Bronchial epithelial cell (primary cell): ENCODE measurements at regions not wholly inside any gene's neighbourhood (a gene's known extent, or its start where the extent isn't known, plus 50 kb on each side); places are given as distances from the start of the nearest gene placed in this dataset.

ENCODE experiments used
- DNase-seq: peaks from one replicate; pipeline ENCODE4 v3.0.0-alpha.2; 2010; ENCODE audit warnings: low read depth
- FAIRE-seq: peaks from 2 replicates; lab custom pipeline; 2011; peaks lifted over from hg19 to GRCh38; lab: Jason Lieb, UNC
- H3K27me3 ChIP-seq: 2 replicates; pipeline ENCODE4 v1.5.1; 2011; ENCODE audit warnings: low read length; ENCODE audit not compliant: control insufficient read depth, insufficient read depth
- H3K36me3 ChIP-seq: 2 replicates; pipeline ENCODE4 v1.5.1; 2011; ENCODE audit warnings: low read length; ENCODE audit not compliant: control insufficient read depth, insufficient read depth
- H3K4me3 ChIP-seq: 2 replicates; pipeline ENCODE4 v1.5.1; 2011; ENCODE audit warnings: mild to moderate bottlenecking, low read depth, low read length, control low read depth
- TF ChIP-seq, protein P1 (sequence below): IDR thresholded peaks from 2 replicates; pipeline ENCODE4 v1.5.1; 2011; ENCODE audit warnings: mild to moderate bottlenecking, moderate library complexity, low read length, control low read depth, inconsistent platforms; ENCODE audit not compliant: insufficient read depth, severe bottlenecking

GRCh38 chr18:49699303-49699702, 114.0 kb downstream of the ACAA2 start:
- FAIRE-seq (no peak), DNase-seq (peak; percentile 92)
- Histone ChIP-seq H3K27me3 (no peaks in the 10 kb centered on the region), H3K4me3 (no peak overlapping the region), H3K36me3 (no peaks in the 10 kb centered on the region)
- TF ChIP-seq, protein P1, sequence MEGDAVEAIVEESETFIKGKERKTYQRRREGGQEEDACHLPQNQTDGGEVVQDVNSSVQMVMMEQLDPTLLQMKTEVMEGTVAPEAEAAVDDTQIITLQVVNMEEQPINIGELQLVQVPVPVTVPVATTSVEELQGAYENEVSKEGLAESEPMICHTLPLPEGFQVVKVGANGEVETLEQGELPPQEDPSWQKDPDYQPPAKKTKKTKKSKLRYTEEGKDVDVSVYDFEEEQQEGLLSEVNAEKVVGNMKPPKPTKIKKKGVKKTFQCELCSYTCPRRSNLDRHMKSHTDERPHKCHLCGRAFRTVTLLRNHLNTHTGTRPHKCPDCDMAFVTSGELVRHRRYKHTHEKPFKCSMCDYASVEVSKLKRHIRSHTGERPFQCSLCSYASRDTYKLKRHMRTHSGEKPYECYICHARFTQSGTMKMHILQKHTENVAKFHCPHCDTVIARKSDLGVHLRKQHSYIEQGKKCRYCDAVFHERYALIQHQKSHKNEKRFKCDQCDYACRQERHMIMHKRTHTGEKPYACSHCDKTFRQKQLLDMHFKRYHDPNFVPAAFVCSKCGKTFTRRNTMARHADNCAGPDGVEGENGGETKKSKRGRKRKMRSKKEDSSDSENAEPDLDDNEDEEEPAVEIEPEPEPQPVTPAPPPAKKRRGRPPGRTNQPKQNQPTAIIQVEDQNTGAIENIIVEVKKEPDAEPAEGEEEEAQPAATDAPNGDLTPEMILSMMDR = no peak

GRCh38 chr18:49698525-49699025, 114.8 kb downstream of the ACAA2 start:
- Histone ChIP-seq H3K36me3 (no peaks in the 10 kb centered on the region), H3K27me3 (no peaks in the 10 kb centered on the region), H3K4me3 (no peak overlapping the region)
- DNase-seq (no peak), FAIRE-seq (no peak)
- TF ChIP-seq, protein P1 = no peak

DNA sequence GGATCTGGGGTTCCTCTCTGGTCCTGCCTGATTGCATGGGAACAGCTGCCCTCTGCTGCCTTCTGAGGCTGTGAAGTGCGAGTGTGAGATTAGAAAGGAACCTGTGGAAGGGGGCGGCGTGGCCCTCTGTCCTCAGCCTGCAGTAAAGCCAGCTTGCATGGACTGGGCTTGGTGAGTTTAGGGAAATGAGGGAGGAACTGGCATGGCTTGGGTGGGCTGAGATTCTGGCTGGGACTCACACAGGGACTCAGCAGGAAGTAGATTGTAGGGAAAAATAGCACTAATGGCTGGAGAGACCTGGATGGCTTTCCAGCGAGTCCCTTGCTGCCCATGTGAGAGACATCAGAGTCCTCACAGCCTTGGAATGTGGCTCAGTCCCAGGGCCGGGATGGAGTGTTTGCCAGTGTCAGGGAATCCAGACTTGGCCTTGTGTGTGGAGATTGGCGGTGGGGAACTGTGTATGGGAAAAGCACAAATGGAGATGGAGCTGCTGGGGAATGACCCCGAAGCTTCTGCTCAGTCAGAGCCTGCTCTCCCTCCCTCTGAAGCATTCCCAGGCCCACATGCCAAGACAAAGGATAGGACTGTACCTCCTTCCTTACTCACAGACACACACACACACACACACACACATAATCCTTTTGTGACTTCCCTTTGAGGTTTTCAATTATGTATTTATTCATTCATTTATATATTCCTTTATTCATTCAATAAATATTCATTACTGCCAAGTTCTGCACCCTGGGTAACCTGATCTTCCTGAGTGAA, 115.4 kb downstream of the ACAA2 start:
- peak; percentile 45 for DNase-seq
- FAIRE-seq = no peak
- TF ChIP-seq, protein P1 = no peak
- Histone ChIP-seq H3K27me3 (no peaks in the 10 kb centered on the region), H3K36me3 (no peaks in the 10 kb centered on the region), H3K4me3 (no peak overlapping the region)

DNA sequence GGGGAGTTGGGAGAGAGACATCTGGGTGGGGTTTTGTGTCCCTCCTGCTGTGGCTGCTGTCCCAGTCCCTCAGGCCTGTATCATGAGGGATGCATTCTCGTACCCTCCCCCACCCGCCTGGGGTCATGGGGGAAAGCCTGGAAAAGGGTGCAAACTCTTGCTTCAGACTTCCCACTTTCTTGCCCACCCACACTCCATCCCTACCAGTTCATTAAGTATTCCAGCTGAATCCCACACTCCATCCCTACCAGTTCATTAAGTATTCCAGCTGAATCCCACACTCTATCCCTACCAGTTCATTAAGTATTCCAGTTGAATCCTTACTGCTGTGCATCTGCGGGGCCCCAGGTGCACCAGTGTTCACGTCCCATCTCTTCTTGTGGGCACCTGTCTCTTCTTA, 116.3 kb downstream of the ACAA2 start:
- no peaks in the 10 kb centered on the region for H3K27me3 ChIP-seq
- no peak overlapping the region for H3K4me3 ChIP-seq
- TF ChIP-seq, protein P1 = no peak
- no peak for FAIRE-seq
- H3K36me3 ChIP-seq = no peaks in the 10 kb centered on the region
- DNase-seq = no peak

GRCh38 chr18:49694402-49694801, 118.9 kb downstream of the ACAA2 start:
- FAIRE-seq = no peak
- TF ChIP-seq, protein P1 = no peak
- no peak for DNase-seq
- H3K4me3 ChIP-seq = no peak overlapping the region
- no peaks in the 10 kb centered on the region for H3K27me3 ChIP-seq
- no peaks in the 10 kb centered on the region for H3K36me3 ChIP-seq

DNA sequence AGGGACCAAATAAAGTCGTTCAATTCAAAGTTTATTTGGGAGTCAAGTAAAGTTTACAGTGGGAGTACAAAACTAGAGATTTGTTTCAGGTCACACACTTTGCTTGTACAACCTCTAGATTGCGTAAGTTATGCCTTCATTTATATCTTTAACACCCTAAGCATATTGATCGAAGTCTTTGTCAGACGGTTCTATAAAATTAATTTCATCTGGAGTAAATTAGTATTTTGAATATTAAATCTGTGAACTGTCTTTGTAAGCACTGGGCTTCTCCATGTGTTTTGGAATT, 119.7 kb downstream of the ACAA2 start:
- Histone ChIP-seq H3K36me3 (no peaks in the 10 kb centered on the region), H3K4me3 (no peak overlapping the region), H3K27me3 (no peaks in the 10 kb centered on the region)
- no peak for FAIRE-seq
- no peak for DNase-seq
- TF ChIP-seq, protein P1 = no peak
